Loucy (cell line): ENCODE measurements at regions not wholly inside any gene's neighbourhood (a gene's known extent, or its start where the extent isn't known, plus 50 kb on each side); places are given as distances from the start of the nearest gene placed in this dataset.

ENCODE experiments used
- H2AFZ ChIP-seq: fragments of 200-600 bp; sonication (generic); 2 replicates; pipeline ENCODE4 v1.6.0; 2016; ENCODE audit warnings: antibody characterized with exemption, mild to moderate bottlenecking, low read length, moderate library complexity
- H3F3A ChIP-seq: fragments of 200-600 bp; 2 replicates; pipeline ENCODE4 v1.6.0; 2016; ENCODE audit warnings: antibody characterized with exemption, low read depth, mild to moderate bottlenecking
- H3K27me3 ChIP-seq: fragments of 200-600 bp; sonication (generic); 2 replicates; pipeline ENCODE4 v1.6.1; 2014; ENCODE audit warnings: low read length, mild to moderate bottlenecking; ENCODE audit not compliant: insufficient read depth, poor library complexity, severe bottlenecking
- H3K36me3 ChIP-seq: fragments of 200-600 bp; sonication (generic); 2 replicates; pipeline ENCODE4 v1.6.1; 2016; ENCODE audit warnings: low read length; ENCODE audit not compliant: insufficient read depth
- H3K4me1 ChIP-seq: fragments of 200-600 bp; sonication (generic); 2 replicates; pipeline ENCODE4 v1.5.1; 2014; ENCODE audit warnings: low read length, mild to moderate bottlenecking; ENCODE audit not compliant: insufficient read depth, poor library complexity, severe bottlenecking
- H3K4me2 ChIP-seq: fragments of 200-600 bp; sonication (generic); 2 replicates; pipeline ENCODE4 v1.6.0; 2014; ENCODE audit warnings: antibody characterized with exemption, low read length, low read depth, mild to moderate bottlenecking; ENCODE audit not compliant: poor library complexity, severe bottlenecking
- H3K4me3 ChIP-seq: fragments of 200-600 bp; sonication (generic); 2 replicates; pipeline ENCODE4 v1.5.1; 2014; ENCODE audit warnings: low read length, mild to moderate bottlenecking, mixed read lengths; ENCODE audit not compliant: poor library complexity, severe bottlenecking
- H3K79me2 ChIP-seq: fragments of 200-600 bp; sonication (generic); 2 replicates; pipeline ENCODE4 v1.6.1; 2014; ENCODE audit warnings: low read length; ENCODE audit not compliant: insufficient read depth
- H3K9ac ChIP-seq: fragments of 200-600 bp; sonication (generic); 2 replicates; pipeline ENCODE4 v1.6.0; 2014; ENCODE audit warnings: mild to moderate bottlenecking, low read depth, low read length, moderate library complexity; ENCODE audit not compliant: poor library complexity, severe bottlenecking
- H3K9me2 ChIP-seq: fragments of 200-600 bp; sonication (generic); replicated peaks from 2 replicates; pipeline ENCODE4 v1.6.1; 2016; ENCODE audit warnings: low read depth, low read length, mixed read lengths
- H3K9me3 ChIP-seq: fragments of 200-600 bp; sonication (generic); 2 replicates; pipeline ENCODE4 v1.6.1; 2014; ENCODE audit warnings: mild to moderate bottlenecking, antibody characterized with exemption, low read length, low read depth; ENCODE audit not compliant: insufficient read depth
- H4K20me1 ChIP-seq: fragments of 200-600 bp; sonication (generic); 2 replicates; pipeline ENCODE4 v1.6.0; 2014; ENCODE audit warnings: antibody characterized with exemption, low read length, mild to moderate bottlenecking; ENCODE audit not compliant: insufficient read depth, poor library complexity, severe bottlenecking
- EZH2phosphoT487 ChIP-seq: fragments of 200-600 bp; IDR thresholded peaks from 2 replicates; pipeline ENCODE4 v1.6.1; 2018; ENCODE audit warnings: antibody characterized with exemption, mild to moderate bottlenecking, moderate library complexity, borderline replicate concordance
- TF ChIP-seq, protein P1 (sequence below): fragments of 200-600 bp; sonication (generic); conservative IDR thresholded peaks from 2 replicates; pipeline ENCODE4 v1.5.1; 2014; ENCODE audit warnings: mild to moderate bottlenecking, antibody characterized with exemption, low read length

DNA sequence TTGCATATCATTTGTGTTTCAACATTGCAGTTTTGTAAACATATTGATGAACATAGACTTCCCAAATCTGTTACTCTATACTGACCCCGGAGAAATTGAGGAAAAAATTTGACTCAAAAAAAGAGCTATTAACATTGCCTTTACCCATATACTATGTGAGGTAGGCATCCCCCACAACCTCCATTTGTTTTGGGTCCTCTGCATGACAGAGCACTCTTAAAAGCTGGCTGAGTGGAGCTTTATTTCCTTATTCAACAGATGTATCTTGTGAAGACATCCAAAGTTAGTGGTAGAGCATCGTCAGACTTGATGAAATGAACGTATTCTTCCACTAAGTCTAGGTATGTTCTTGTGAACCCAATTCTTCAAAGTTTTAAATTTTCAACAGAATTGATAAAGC lies 310.5 kb downstream of the CDH9 start:
- Histone ChIP-seq H3K9me2 (0 out of 2 replicates have a peak, but pooled peaks cover 3% of the 10 kb centered on the region), H3K9me3 (no peaks in the 10 kb centered on the region), H3K79me2 (no peaks in the 10 kb centered on the region), H3K4me1 (no peaks in the 10 kb centered on the region), H3K36me3 (no peaks in the 10 kb centered on the region), H2AFZ (no peak overlapping the region), H3K4me2 (no peak overlapping the region), H4K20me1 (no peaks in the 10 kb centered on the region), H3F3A (no peaks in the 10 kb centered on the region), H3K9ac (no peak overlapping the region), H3K4me3 (no peak overlapping the region), H3K27me3 (no peaks in the 10 kb centered on the region)
- no peak for TF ChIP-seq EZH2phosphoT487
- TF ChIP-seq, protein P1, sequence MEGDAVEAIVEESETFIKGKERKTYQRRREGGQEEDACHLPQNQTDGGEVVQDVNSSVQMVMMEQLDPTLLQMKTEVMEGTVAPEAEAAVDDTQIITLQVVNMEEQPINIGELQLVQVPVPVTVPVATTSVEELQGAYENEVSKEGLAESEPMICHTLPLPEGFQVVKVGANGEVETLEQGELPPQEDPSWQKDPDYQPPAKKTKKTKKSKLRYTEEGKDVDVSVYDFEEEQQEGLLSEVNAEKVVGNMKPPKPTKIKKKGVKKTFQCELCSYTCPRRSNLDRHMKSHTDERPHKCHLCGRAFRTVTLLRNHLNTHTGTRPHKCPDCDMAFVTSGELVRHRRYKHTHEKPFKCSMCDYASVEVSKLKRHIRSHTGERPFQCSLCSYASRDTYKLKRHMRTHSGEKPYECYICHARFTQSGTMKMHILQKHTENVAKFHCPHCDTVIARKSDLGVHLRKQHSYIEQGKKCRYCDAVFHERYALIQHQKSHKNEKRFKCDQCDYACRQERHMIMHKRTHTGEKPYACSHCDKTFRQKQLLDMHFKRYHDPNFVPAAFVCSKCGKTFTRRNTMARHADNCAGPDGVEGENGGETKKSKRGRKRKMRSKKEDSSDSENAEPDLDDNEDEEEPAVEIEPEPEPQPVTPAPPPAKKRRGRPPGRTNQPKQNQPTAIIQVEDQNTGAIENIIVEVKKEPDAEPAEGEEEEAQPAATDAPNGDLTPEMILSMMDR: no peak

DNA sequence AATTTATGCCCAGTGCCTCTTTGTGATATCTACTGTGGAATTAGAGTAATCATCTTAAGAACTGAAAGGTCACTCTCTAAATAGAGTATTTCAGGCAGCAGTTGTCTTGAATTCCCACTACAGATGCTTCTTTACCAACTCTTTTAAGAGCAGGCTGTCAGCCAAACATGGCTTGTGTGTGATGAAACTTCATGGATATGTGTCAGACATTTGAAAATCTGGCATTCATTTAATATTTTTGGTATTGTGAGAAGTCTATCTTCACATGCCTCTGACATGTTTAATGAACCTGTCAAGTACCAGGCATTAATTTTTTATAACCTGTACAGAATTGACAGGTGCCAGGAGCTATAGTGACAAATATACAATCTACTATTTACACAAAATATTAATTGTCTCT lies 318.6 kb downstream of the CDH9 start:
- Histone ChIP-seq H2AFZ (no peak overlapping the region), H3K4me3 (no peak overlapping the region), H3K4me1 (no peaks in the 10 kb centered on the region), H3K9ac (no peak overlapping the region), H3K9me2 (no peaks in the 10 kb centered on the region), H3K9me3 (no peaks in the 10 kb centered on the region), H3F3A (no peaks in the 10 kb centered on the region), H3K27me3 (no peaks in the 10 kb centered on the region), H3K36me3 (no peaks in the 10 kb centered on the region), H4K20me1 (no peaks in the 10 kb centered on the region), H3K79me2 (no peaks in the 10 kb centered on the region), H3K4me2 (no peak overlapping the region)
- no peak for TF ChIP-seq EZH2phosphoT487
- TF ChIP-seq, protein P1: no peak

DNA sequence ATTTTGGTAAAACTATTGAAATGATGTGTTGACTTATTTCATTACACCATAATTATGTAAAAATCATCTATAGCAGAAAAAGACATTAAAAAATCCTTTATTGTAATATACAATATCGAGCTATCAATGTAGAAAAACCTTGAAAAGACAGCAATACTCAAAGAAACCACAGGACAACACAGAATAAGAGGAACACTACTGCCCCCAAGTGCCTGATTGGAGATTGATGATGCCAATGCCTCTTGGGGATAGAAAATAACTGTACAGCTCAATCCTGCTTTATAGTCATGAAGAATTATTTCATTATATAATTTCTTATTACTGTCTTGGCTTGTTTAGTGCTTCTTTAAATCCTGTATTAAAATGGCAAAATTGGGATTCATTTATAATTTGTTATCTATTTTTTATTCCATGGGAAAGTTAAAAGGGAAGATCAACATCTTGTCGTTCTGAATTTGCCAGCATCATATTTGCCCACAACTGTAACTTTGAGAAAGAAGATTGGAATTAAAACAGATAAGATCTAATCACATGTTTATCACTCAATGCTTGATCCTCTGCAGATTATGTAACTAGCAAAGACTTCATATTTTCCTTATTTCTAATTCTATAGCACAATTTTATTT lies 337.5 kb downstream of the CDH9 start:
- Histone ChIP-seq H2AFZ (no peak overlapping the region), H3F3A (no peaks in the 10 kb centered on the region), H3K4me1 (no peaks in the 10 kb centered on the region), H3K9me2 (no peaks in the 10 kb centered on the region), H3K9me3 (no peaks in the 10 kb centered on the region), H3K27me3 (no peaks in the 10 kb centered on the region), H3K4me3 (no peak overlapping the region), H4K20me1 (no peaks in the 10 kb centered on the region), H3K36me3 (no peaks in the 10 kb centered on the region), H3K4me2 (no peak overlapping the region), H3K9ac (no peak overlapping the region), H3K79me2 (no peaks in the 10 kb centered on the region)
- TF ChIP-seq, protein P1: peak; percentile 71
- TF ChIP-seq EZH2phosphoT487: no peak
